KMS-11 (cell line): ENCODE measurements at regions not wholly inside any gene's neighbourhood (a gene's known extent, or its start where the extent isn't known, plus 50 kb on each side); places are given as distances from the start of the nearest gene placed in this dataset.

Experiments
- H2AFZ ChIP-seq: fragments of 200-600 bp; sonication (generic); 2 replicates; pipeline ENCODE4 v1.6.1; 2016; ENCODE audit warnings: antibody characterized with exemption, mixed run types, low read depth
- H3K27ac ChIP-seq: fragments of 200-600 bp; sonication (generic); 2 replicates; pipeline ENCODE4 v1.6.1; 2016; ENCODE audit warnings: mild to moderate bottlenecking, mixed run types
- H3K27me3 ChIP-seq: fragments of 200-600 bp; sonication (generic); 2 replicates; pipeline ENCODE4 v1.6.1; 2017; ENCODE audit warnings: mild to moderate bottlenecking, low read depth, mixed run types, moderate library complexity; ENCODE audit not compliant: insufficient read depth
- H3K36me3 ChIP-seq: fragments of 200-600 bp; sonication (generic); 2 replicates; pipeline ENCODE4 v1.6.1; 2017; ENCODE audit warnings: mild to moderate bottlenecking, mixed run types; ENCODE audit not compliant: insufficient read depth
- H3K4me1 ChIP-seq: fragments of 200-600 bp; sonication (generic); 2 replicates; pipeline ENCODE4 v1.6.1; 2016; ENCODE audit warnings: mild to moderate bottlenecking, low read depth, mixed run types; ENCODE audit not compliant: poor library complexity, severe bottlenecking
- H3K4me2 ChIP-seq: fragments of 200-600 bp; sonication (generic); 2 replicates; pipeline ENCODE4 v1.7.0; 2016; ENCODE audit warnings: mild to moderate bottlenecking, mixed run types
- H3K4me3 ChIP-seq: fragments of 200-600 bp; sonication (generic); IDR thresholded peaks from 2 replicates; pipeline ENCODE4 v1.6.1; 2017; ENCODE audit warnings: low read depth, low read length, mixed read lengths; ENCODE audit not compliant: insufficient read depth
- H3K79me2 ChIP-seq: fragments of 200-600 bp; sonication (generic); 2 replicates; pipeline ENCODE4 v1.6.1; 2016; ENCODE audit warnings: low read depth, mixed run types; ENCODE audit not compliant: insufficient read depth
- H3K9ac ChIP-seq: fragments of 200-600 bp; sonication (generic); 2 replicates; pipeline ENCODE4 v1.6.1; 2016; ENCODE audit warnings: mild to moderate bottlenecking, mixed run types
- H4K20me1 ChIP-seq: fragments of 200-600 bp; sonication (generic); 2 replicates; pipeline ENCODE4 v1.6.1; 2016; ENCODE audit warnings: mild to moderate bottlenecking, mixed run types; ENCODE audit not compliant: insufficient read depth
- CTCF ChIP-seq: fragments of 200-600 bp; sonication (generic); conservative IDR thresholded peaks from 2 replicates; pipeline ENCODE4 v1.6.1; 2017; ENCODE audit warnings: low read depth, mild to moderate bottlenecking, antibody characterized with exemption, low read length, moderate library complexity, mixed read lengths

GRCh38 chr10:132482090-132482800 is 55.3 kb upstream of the INPP5A start:
- peaks cover 62% of the 10 kb centered on the region for H3K27me3 ChIP-seq
- H3K36me3 ChIP-seq: no peaks in the 10 kb centered on the region
- H3K27ac ChIP-seq: no peak overlapping the region
- no peak overlapping the region for H3K4me3 ChIP-seq
- H3K9ac ChIP-seq: no peak overlapping the region
- H3K79me2 ChIP-seq: no peaks in the 10 kb centered on the region
- no peak overlapping the region for H2AFZ ChIP-seq
- no peak overlapping the region for H3K4me2 ChIP-seq
- H4K20me1 ChIP-seq: no peaks in the 10 kb centered on the region
- no peaks in the 10 kb centered on the region for H3K4me1 ChIP-seq
- no peak for TF ChIP-seq CTCF

GRCh38 chr10:132483394-132483793 is 54.2 kb upstream of the INPP5A start:
- Histone ChIP-seq H3K4me3 (no peak overlapping the region), H4K20me1 (no peaks in the 10 kb centered on the region), H3K79me2 (no peaks in the 10 kb centered on the region), H2AFZ (no peak overlapping the region), H3K9ac (no peak overlapping the region), H3K36me3 (no peaks in the 10 kb centered on the region), H3K4me2 (no peak overlapping the region), H3K27ac (no peak overlapping the region), H3K4me1 (no peaks in the 10 kb centered on the region), H3K27me3 (peaks cover 64% of the 10 kb centered on the region)
- TF ChIP-seq CTCF: no peak

GRCh38 chr10:132484922-132485321 is 52.7 kb upstream of the INPP5A start:
- no peak for TF ChIP-seq CTCF
- Histone ChIP-seq H3K79me2 (no peaks in the 10 kb centered on the region), H3K27ac (no peak overlapping the region), H3K36me3 (no peaks in the 10 kb centered on the region), H4K20me1 (no peaks in the 10 kb centered on the region), H2AFZ (no peak overlapping the region), H3K9ac (no peak overlapping the region), H3K4me3 (no peak overlapping the region), H3K4me1 (no peaks in the 10 kb centered on the region), H3K27me3 (peaks cover 59% of the 10 kb centered on the region), H3K4me2 (no peak overlapping the region)

- H2AFZ ChIP-seq: no peak overlapping the region
- H3K36me3 ChIP-seq: no peaks in the 10 kb centered on the region
- no peak overlapping the region for H3K4me3 ChIP-seq
- no peak for TF ChIP-seq CTCF
- no peaks in the 10 kb centered on the region for H4K20me1 ChIP-seq
- H3K27ac ChIP-seq: no peak overlapping the region
- H3K27me3 ChIP-seq: peaks cover 57% of the 10 kb centered on the region
- H3K9ac ChIP-seq: no peak overlapping the region
- no peak overlapping the region for H3K4me2 ChIP-seq
- no peaks in the 10 kb centered on the region for H3K4me1 ChIP-seq
- no peaks in the 10 kb centered on the region for H3K79me2 ChIP-seq
Observed at GRCh38 chr10:132485391-132485790, 52.2 kb upstream of the INPP5A start.
